HG03025 (cell line): ENCODE measurements at regions not wholly inside any gene's neighbourhood (a gene's known extent, or its start where the extent isn't known, plus 50 kb on each side); places are given as distances from the start of the nearest gene placed in this dataset.
"Not testable (repeated sequence)": the region's sequence is repeated elsewhere in the genome, so short reads cannot be mapped to it uniquely, and the experiment has no call there.

Source experiments
- ATAC-seq: cut with Tn5 transposase; IDR thresholded peaks from one replicate; pipeline ENCODE4 v1.9.1; 2021; ENCODE audit warnings: mild to moderate bottlenecking, moderate library complexity; ENCODE audit not compliant: unreplicated experiment, low FRiP score

DNA sequence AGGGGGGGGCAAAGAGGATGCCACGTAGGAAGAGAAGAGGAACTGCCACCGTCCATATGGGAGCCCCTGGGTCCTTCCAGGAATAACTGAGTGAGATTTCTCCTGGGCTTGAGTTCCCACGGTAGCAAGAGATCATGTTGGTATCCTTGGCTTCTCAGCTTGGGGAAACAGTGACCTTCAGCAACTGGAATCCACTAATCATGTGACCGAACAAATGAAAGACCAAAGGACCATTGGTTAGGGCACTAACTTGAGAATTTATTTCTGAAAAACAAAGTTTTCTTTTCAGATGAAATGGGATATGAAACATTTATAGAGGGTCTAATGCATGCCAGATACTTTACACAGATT is 259.4 kb upstream of the ID2 start:
- ATAC-seq = no peak

GRCh38 chr2:8424997-8425900 is 256.6 kb upstream of the ID2 start:
- ATAC-seq = no peak

DNA sequence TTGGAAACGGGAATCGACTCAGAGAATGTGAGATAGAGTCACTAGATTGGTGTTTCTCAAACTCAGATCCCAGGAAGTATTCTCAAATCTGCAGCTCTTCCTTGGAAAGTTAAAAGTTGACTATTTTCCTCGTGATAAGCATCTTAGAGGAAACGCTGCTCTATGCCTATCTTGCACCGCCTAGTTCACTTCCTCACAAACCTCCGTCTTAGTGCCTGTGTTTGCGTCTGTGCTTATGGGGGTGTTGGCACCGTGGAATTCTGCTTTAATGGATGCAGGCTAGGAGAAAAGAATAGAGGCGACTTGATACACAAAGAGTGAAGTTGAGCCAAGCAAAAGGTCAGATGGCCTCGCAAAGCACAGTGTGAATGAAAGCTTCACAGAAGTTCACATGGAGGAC is 255.3 kb upstream of the ID2 start:
- no peak for ATAC-seq

DNA sequence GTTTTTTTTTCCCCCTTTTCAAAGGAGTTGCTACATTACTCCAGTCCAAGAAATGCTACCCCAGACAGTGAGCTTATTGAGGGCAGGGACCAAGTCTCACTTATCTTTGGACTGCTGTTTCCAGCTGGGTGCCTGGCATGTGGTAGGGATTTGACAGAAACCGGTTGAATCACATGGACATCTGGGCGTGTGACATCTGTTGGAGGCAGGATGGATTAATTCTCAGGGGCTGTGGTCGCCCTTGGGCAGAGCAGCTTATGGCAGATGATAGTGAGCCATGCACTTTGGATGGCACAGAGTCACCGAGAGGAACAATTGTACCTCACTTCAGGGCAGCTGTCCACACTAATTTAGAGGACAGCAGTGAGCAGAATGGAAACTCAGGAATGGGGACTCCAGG is 254.6 kb upstream of the ID2 start:
- no peak for ATAC-seq

GRCh38 chr2:8430628-8431027 is 251.2 kb upstream of the ID2 start:
- ATAC-seq = no peak

DNA sequence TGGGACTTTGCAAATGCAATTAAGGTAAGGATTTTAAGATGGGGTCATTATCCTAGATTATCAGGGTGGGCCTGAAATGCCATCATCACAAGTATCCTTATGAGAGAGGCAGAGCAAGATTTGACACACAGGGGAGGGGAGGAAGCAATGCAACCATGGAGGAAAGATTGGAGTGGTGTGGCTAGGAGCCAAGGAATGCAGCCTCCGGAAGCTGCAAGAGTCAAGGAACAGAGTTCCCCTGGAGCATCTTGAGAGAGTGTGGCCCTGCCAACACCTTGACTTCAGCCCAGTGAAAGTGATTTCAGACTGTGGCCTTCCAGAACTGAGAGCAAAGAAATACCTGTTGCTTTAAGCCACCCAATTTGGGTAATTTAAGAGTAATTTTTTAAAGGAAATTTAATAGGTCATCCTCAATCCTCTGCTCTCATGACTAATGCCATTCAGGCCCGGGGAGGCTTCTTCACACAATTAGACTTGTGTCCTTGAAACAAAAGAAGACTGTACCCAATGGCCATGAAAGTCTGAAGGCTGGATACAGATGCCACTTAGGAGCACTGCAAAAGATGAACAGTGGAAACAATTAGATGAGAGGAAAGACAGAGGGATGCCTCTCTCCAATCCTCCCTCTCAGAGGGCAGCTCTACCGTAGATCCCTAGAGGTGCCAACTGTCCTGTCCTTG is 250.3 kb upstream of the ID2 start:
- ATAC-seq = no peak

DNA sequence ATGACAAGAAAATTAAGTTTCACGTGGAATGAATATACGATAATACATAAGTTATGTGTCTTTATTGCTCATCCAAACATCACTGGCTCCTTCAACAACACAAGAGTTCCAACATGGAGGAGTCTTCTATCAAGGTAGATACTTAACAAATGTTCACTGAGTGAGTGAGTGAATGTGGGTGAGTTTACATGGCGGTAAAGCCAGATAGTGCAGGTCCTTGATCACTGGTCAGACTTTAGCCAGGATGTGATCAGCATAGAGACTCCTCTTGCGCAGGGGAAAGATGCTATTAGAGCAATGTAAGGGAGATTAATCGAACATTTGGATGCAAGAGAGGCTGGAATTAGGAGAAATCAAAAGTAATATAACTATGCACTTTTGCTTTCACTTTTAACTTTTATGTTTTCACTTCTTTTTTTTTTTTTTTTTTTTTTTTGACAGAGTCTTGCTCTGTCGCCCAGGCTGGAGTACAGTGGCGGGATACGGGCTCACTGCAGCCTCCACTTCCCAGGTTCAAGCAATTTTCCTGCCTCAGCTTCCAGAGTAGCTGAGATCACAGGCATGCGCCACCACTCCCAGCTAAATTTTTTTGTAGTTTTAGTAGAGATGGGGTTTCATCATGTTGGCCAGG is 249.0 kb upstream of the ID2 start:
- no peak for ATAC-seq

DNA sequence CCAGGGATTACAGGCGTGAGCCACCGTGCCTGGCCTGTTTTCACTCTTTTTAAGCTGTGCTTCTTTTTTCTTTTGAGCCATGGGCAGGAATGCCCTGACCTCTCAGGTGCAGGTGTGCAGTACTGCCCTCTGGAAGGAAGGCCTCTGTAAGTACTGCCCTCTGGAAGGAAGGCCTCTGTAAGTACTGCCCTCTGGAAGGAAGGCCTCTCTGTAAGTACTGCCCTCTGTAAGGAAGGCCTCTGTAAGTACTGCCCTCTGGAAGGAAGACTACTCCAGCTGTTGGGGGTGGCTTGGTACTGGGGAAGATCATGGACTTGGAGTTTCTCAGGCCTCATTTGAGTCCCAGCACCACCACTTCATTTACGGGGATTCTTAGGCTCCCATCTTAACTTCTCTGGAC is 248.5 kb upstream of the ID2 start:
- ATAC-seq = no peak

- no peak for ATAC-seq
Measured at GRCh38 chr2:8435608-8436007, 246.2 kb upstream of the ID2 start.

DNA sequence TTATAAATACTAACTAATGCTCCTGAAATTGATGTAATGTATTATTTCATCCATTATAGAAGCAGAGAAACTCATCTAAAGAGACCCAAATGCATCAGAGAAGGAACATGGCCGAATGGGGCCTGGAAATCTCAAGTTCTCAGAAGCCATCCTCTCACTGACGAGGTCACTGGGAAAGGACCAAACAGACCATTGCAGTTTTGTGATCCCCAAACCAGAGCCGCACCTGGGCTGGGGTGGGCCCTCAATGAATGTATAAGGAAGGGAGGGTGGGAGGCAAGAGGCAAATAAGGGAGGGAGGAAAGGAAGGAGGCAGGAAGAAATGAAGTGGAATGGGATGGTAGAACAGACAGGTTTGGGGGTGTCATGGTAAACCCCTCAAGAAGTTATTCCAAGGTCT is 245.3 kb upstream of the ID2 start:
- ATAC-seq = no peak

GRCh38 chr2:8437228-8437948 is 244.5 kb upstream of the ID2 start:
- ATAC-seq = no peak

GRCh38 chr2:8437949-8438400 is 243.9 kb upstream of the ID2 start:
- no peak for ATAC-seq

DNA sequence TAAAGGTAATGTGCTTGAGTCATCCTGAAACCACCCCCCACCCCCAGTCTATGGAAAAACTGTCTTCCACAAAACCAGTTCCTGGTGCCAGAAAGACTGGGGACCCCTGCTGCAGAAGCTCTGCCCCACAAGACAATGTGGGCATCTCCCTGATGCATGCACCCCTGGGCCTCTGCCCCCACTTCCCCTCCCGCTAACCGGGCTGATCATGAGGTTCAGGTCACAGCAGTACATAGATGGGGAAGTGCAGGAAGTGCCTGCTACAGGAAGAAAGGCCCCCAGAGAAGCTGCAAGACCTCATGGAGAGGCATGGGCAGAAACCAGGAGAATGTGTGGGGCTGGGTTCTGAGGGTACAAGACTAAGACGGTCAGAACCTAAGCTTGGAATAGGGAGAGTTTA is 243.4 kb upstream of the ID2 start:
- no peak for ATAC-seq

DNA sequence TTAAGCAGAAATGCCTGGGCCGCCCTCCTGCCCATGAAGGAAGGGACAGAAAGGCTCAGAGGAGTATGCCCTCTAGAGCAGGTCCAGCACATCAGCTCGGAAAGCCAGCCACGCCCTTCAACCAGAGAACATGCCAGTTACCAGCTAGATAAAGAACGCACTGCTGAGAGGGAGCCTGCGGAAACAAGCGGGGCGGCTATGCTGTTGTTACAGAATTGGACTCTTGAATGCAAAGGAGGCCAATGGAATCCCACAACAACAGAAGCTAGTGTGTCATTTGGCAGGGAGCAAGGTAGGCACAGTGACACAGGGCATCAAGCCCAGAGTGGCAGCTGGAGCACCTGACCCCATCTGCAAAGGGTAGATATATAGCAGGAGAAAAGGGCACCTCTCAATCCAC is 242.9 kb upstream of the ID2 start:
- ATAC-seq = no peak

DNA sequence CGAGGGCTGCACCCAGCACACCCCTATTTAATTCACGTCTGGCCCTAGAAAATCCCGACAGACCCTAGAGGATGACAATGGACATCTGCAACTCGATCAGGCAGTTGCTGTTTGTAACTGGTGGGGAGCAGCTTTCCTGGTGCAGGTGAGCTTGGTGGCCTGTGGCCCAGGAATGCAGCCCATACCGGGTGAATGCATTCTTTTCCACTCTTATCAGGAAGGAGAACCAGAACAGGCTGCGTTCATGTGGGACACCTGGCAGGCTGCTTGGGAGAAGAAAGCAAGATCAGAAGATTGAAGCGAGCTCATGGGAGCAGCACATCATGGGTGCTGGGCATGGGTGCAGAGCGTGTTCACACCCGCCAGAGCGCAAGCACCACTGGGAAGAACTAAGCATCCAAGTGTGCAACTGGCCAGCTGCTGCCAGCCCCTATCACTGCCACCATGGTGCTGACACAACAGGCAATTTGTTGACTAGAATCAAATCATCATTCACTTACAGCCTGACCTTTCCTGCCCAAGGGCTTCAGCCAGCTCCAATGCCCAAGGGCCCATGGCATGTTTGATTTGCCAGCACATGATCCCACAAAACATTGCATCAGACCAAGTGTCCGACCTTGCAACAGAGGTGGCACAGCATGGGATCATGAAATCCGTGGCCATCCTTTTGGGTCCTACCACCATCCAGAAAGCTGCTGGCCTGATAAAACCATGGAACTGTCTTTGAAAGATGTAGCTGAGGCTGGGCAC is 241.7 kb upstream of the ID2 start:
- ATAC-seq = no peak

- no peak for ATAC-seq
Measured at GRCh38 chr2:8441371-8441770, 240.5 kb upstream of the ID2 start.

- no peak for ATAC-seq
Measured at GRCh38 chr2:8441986-8442385, 239.9 kb upstream of the ID2 start.

DNA sequence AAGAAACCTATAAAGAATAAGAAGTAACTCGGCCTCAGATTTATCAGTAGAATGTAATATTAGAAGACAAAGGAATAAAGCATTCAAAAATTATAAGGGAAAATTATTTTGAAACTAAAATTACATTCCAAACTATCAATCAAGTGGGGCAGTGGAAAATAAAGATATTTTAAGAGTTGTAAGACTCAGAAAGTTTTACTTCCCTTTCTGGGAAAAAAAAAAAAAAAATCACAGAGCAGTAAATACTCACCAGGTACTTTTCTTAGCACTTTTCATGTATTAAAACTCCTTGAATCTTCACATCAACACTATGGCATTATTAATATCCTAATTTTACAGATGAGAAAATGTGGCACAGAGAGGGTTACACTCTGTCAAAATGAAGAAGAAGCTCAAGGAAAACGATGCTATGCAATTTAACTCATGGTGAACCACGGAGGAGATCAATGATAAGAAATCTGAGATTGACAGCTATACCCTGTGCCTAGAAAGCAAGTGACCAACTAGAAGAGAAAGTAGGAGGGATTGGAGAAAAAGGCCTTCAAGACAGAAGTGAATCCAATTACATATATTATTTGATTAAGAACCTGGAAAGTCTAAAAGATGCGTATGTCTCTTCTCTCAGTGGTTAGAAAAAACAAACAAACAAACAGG is 238.9 kb upstream of the ID2 start:
- ATAC-seq = no peak

- ATAC-seq = no peak
Measured at GRCh38 chr2:8445580-8445979, 236.3 kb upstream of the ID2 start.

- not testable (repeated sequence) for ATAC-seq
Measured at GRCh38 chr2:8446751-8447150, 235.1 kb upstream of the ID2 start.
